Suppressor macrophage treated with lipopolysaccharide for 4 hours (primary cell): ENCODE measurements at regions not wholly inside any gene's neighbourhood (a gene's known extent, or its start where the extent isn't known, plus 50 kb on each side); places are given as distances from the start of the nearest gene placed in this dataset.

Experiments
- DNase-seq: peaks from one replicate; pipeline ENCODE4 v3.0.0-alpha.2; 2020

GRCh38 chrX:120690941-120691340 is 61.1 kb upstream of the C1GALT1C1 start:
- DNase-seq: no peak

GRCh38 chrX:120690344-120690743 is 60.5 kb upstream of the C1GALT1C1 start:
- no peak for DNase-seq

- DNase-seq: no peak
These were observed 50.2 kb upstream of the C1GALT1C1 start for GRCh38 chrX:120680090-120680489.
